ENCODE measurements at regions not wholly inside any gene's neighbourhood (a gene's known extent, or its start where the extent isn't known, plus 50 kb on each side); places are given as distances from the start of the nearest gene placed in this dataset.
"Not testable (repeated sequence)": the region's sequence is repeated elsewhere in the genome, so short reads cannot be mapped to it uniquely, and the experiment has no call there.

DNA sequence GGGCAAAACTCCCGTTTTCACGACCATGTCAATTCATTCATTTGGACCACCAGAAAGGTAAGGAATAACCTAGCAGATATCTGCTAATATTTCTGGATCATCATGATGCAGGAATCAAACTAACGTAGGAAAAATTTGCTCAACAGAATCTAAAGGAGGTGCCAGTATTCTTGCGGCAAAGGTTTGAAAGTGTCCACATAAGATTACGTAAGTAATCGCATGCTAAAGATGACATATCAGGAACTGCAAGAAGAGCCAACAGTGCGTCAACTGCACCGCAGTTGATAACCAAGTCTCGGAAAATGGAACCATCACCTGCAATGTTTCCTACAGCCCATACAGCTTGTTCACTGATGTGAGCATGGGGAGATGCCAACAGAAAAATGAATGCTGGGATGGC lies 194.1 kb upstream of the ZNF804B start:
- Histone ChIP-seq H3K18ac (ENCODE audit: insufficient read length, low read depth, low read length) (no peak overlapping the region), H4K91ac (ENCODE audit: insufficient read length, low read depth, low read length) (no peak overlapping the region), H3K14ac (ENCODE audit: insufficient read depth, low read length) (no peak overlapping the region), H3T11ph (ENCODE audit: low read length) (no peak overlapping the region), H4K20me1 (ENCODE audit: control insufficient read depth, insufficient read depth, insufficient read length) (no peaks in the 10 kb centered on the region), H2BK5ac (ENCODE audit: insufficient read length, low read length) (no peak overlapping the region), H4K5ac (ENCODE audit: insufficient read length, low read depth, low read length) (no peak overlapping the region), H3K56ac (ENCODE audit: insufficient read length, low read depth, low read length) (no peak overlapping the region), H3K27me3 (ENCODE audit: insufficient read depth, low read length) (no peaks in the 10 kb centered on the region), H2AFZ (ENCODE audit: low read length) (no peak overlapping the region), H2BK12ac (ENCODE audit: insufficient read length, low read depth, low read length) (no peak overlapping the region), H2BK120ac (ENCODE audit: low read depth, low read length, poor library complexity, severe bottlenecking) (no peak overlapping the region), H3K9ac (ENCODE audit: extremely low read depth, insufficient read length, low read length) (no peak overlapping the region), H3K79me1 (ENCODE audit: insufficient read depth, low read depth, low read length, poor library complexity, severe bottlenecking) (no peaks in the 10 kb centered on the region), H3K79me2 (ENCODE audit: insufficient read depth, low read length) (no peaks in the 10 kb centered on the region), H3K4ac (ENCODE audit: low read depth, low read length) (no peak overlapping the region), H3K23ac (ENCODE audit: insufficient read length, low read depth, low read length) (no peak overlapping the region), H2AK5ac (ENCODE audit: insufficient read length, low read length) (no peak overlapping the region), H3K4me1 (ENCODE audit: insufficient read depth, low read length) (peaks cover 3% of the 10 kb centered on the region; the same call in 1 of the 2 replicates), H3K23me2 (ENCODE audit: insufficient read length, low read depth, low read length, poor library complexity, severe bottlenecking) (no peaks in the 10 kb centered on the region), H3K4me2 (ENCODE audit: insufficient read depth, insufficient read length, low read length) (no peak overlapping the region), H4K8ac (replicated peaks; ENCODE audit: insufficient read length, low read depth, low read length) (no peak overlapping the region), H2BK20ac (ENCODE audit: low read depth, low read length, poor library complexity, severe bottlenecking) (no peak overlapping the region), H3K9me3 (ENCODE audit: control insufficient read depth, low read depth, low read length) (no peaks in the 10 kb centered on the region), H2BK15ac (ENCODE audit: low read depth, low read length) (no peak overlapping the region), H3K27ac (ENCODE audit: insufficient read length, low read depth, low read length) (no peak overlapping the region)
- no CpG with 5 or more reads among the region's 9 CpGs for WGBS (ENCODE audit: extremely low coverage, insufficient read length, low lambda C conversion rate)
- DNase-seq: no peak
- no peaks in the 10 kb centered on the region for H3K27me3 Mint-ChIP-seq (ENCODE audit: low read depth)
- H3K27ac Mint-ChIP-seq: no peak overlapping the region
- peaks cover 25 to 29% of the 10 kb centered on the region in 2 experiments for H3K4me1 Mint-ChIP-seq
- H3K36me3 Mint-ChIP-seq (ENCODE audit: insufficient read depth in 1 of 3, low read depth in 3 of 3): no peaks in the 10 kb centered on the region; a peak in 1 of 7 replicates
- H3K4me3 Mint-ChIP-seq: no peak overlapping the region
- H3K9me3 Mint-ChIP-seq: no peaks in the 10 kb centered on the region
- TF ChIP-seq, protein P1, sequence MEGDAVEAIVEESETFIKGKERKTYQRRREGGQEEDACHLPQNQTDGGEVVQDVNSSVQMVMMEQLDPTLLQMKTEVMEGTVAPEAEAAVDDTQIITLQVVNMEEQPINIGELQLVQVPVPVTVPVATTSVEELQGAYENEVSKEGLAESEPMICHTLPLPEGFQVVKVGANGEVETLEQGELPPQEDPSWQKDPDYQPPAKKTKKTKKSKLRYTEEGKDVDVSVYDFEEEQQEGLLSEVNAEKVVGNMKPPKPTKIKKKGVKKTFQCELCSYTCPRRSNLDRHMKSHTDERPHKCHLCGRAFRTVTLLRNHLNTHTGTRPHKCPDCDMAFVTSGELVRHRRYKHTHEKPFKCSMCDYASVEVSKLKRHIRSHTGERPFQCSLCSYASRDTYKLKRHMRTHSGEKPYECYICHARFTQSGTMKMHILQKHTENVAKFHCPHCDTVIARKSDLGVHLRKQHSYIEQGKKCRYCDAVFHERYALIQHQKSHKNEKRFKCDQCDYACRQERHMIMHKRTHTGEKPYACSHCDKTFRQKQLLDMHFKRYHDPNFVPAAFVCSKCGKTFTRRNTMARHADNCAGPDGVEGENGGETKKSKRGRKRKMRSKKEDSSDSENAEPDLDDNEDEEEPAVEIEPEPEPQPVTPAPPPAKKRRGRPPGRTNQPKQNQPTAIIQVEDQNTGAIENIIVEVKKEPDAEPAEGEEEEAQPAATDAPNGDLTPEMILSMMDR (conservative IDR thresholded peaks at IDR 0.05): no peak

DNA sequence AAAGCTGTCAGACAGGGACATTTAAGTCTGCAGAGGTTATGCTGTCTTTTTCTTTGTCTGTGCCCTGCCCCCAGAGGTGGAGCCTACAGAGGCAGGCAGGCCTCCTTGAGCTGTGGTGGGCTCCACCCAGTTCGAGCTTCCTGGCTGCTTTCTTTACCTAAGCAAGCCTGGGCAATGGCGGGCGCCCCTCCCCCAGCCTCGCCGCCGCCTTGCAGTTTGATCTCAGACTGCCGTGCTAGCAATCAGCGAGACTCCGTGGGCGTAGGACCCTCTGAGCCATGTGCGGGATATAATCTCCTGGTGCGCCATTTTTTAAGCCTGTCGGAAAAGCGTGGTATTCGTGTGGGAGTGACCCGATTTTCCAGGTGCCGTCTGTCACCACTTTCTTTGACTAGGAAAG lies 203.1 kb upstream of the ZNF804B start:
- H3K27me3 ChIP-seq (ENCODE audit: insufficient read depth, low read length); H2AK5ac ChIP-seq (ENCODE audit: insufficient read length, low read length); H3K9me3 ChIP-seq (ENCODE audit: control insufficient read depth, low read depth, low read length); DNase-seq; H3K4ac ChIP-seq (ENCODE audit: low read depth, low read length); H4K20me1 ChIP-seq (ENCODE audit: control insufficient read depth, insufficient read depth, insufficient read length); H3K4me1 Mint-ChIP-seq; H3K56ac ChIP-seq (ENCODE audit: insufficient read length, low read depth, low read length); H4K5ac ChIP-seq (ENCODE audit: insufficient read length, low read depth, low read length); H2BK5ac ChIP-seq (ENCODE audit: insufficient read length, low read length); H3K23ac ChIP-seq (ENCODE audit: insufficient read length, low read depth, low read length); H2BK12ac ChIP-seq (ENCODE audit: insufficient read length, low read depth, low read length); H3K27ac Mint-ChIP-seq; H3K18ac ChIP-seq (ENCODE audit: insufficient read length, low read depth, low read length); H2BK120ac ChIP-seq (ENCODE audit: low read depth, low read length, poor library complexity, severe bottlenecking); H3T11ph ChIP-seq (ENCODE audit: low read length); H3K9ac ChIP-seq (ENCODE audit: extremely low read depth, insufficient read length, low read length); H3K27ac ChIP-seq (ENCODE audit: insufficient read length, low read depth, low read length); H2BK20ac ChIP-seq (ENCODE audit: low read depth, low read length, poor library complexity, severe bottlenecking); H3K4me2 ChIP-seq (ENCODE audit: insufficient read depth, insufficient read length, low read length); H2BK15ac ChIP-seq (ENCODE audit: low read depth, low read length); H3K79me1 ChIP-seq (ENCODE audit: insufficient read depth, low read depth, low read length, poor library complexity, severe bottlenecking); H3K23me2 ChIP-seq (ENCODE audit: insufficient read length, low read depth, low read length, poor library complexity, severe bottlenecking); H4K8ac ChIP-seq (replicated peaks; ENCODE audit: insufficient read length, low read depth, low read length); H3K14ac ChIP-seq (ENCODE audit: insufficient read depth, low read length); H3K79me2 ChIP-seq (ENCODE audit: insufficient read depth, low read length); H4K91ac ChIP-seq (ENCODE audit: insufficient read length, low read depth, low read length); H3K4me1 ChIP-seq (ENCODE audit: insufficient read depth, low read length); H2AFZ ChIP-seq (ENCODE audit: low read length); H3K27me3 Mint-ChIP-seq (ENCODE audit: low read depth): not testable (repeated sequence)
- peaks cover 4 to 33% (median 7%) of the 10 kb centered on the region in 3 experiments; a peak in 6 of 7 replicates for H3K36me3 Mint-ChIP-seq (ENCODE audit: insufficient read depth in 1 of 3, low read depth in 3 of 3)
- H3K9me3 Mint-ChIP-seq: peaks cover 19 to 25% of the 10 kb centered on the region in 2 experiments
- no CpG with 5 or more reads among the region's 17 CpGs for WGBS (ENCODE audit: extremely low coverage, insufficient read length, low lambda C conversion rate)
- H3K4me3 Mint-ChIP-seq: peak overlapping the region in 1 of 2 experiments; percentile 44; a peak in 2 of 5 replicates
